ENCODE measurements at regions not wholly inside any gene's neighbourhood (a gene's known extent, or its start where the extent isn't known, plus 50 kb on each side); places are given as distances from the start of the nearest gene placed in this dataset.

DNA sequence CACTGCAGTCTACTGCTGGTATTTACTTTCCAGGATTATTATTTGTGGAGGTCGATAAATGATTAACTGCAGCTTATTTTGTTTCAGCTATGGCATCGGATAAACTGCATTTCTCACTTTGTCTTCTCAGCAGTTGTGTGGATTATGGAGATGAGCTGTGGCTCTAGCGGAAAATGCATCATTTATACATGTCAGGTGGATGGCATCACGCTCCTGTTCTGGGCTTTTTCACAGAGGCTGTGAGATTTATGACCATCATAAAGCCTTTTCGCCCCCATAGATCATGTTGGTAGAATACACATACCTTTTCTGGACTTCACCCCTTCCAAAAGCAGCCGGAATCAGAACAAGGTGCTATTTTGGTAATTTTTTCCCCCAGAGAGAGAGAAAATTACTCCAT is 118.8 kb upstream of the MAGEB18 start:
- Histone ChIP-seq H2BK15ac (ENCODE audit: low read length) (no peak overlapping the region), H3K14ac (ENCODE audit: insufficient read length) (no peak overlapping the region), H3K4me3 (ENCODE audit: extremely low read depth in 1 of 4, insufficient read depth in 2 of 4, low read depth in 3 of 4, low read length in 4 of 4) (no peak overlapping the region), H2BK120ac (replicated peaks; ENCODE audit: low read depth, low read length) (no peak overlapping the region), H3K23me2 (ENCODE audit: low read depth, low read length) (no peaks in the 10 kb centered on the region), H3K4me1 (replicated peaks in 1 of 4; ENCODE audit: control insufficient read depth in 3 of 4, insufficient read depth in 4 of 4, low read length in 3 of 4) (no peaks in the 10 kb centered on the region), H2BK20ac (ENCODE audit: low read length) (no peak overlapping the region), H3K23ac (ENCODE audit: insufficient read length) (no peak overlapping the region), H4K91ac (replicated peaks; ENCODE audit: insufficient read length, low read length) (no peak overlapping the region), H3K4me2 (ENCODE audit: insufficient read depth in 1 of 2, low read depth in 2 of 2, low read length in 2 of 2) (no peak overlapping the region), H3K18ac (ENCODE audit: extremely low read depth, low read length) (no peak overlapping the region), H4K8ac (ENCODE audit: extremely low read depth, insufficient read depth, low read length) (no peak overlapping the region), H2AK5ac (ENCODE audit: low read depth, low read length) (no peak overlapping the region), H2BK12ac (ENCODE audit: low read depth, low read length) (no peak overlapping the region), H4K20me1 (replicated peaks in 1 of 2; ENCODE audit: control insufficient read depth in 1 of 2, insufficient read depth in 2 of 2, low read length in 2 of 2) (no peaks in the 10 kb centered on the region), H3K56ac (replicated peaks; ENCODE audit: insufficient read length, low read depth, low read length) (no peak overlapping the region), H4K5ac (ENCODE audit: insufficient read length, low read depth, low read length) (no peak overlapping the region), H2BK5ac (ENCODE audit: low read depth, low read length) (no peak overlapping the region), H2AFZ (ENCODE audit: low read length) (no peak overlapping the region), H3K79me1 (ENCODE audit: low read depth, low read length) (no peaks in the 10 kb centered on the region), H3K79me2 (ENCODE audit: control insufficient read depth in 1 of 2, insufficient read depth in 2 of 2, low read length in 2 of 2) (no peaks in the 10 kb centered on the region), H3K27ac (ENCODE audit: low read depth, low read length) (no peak overlapping the region), H3K27me3 (replicated peaks in 1 of 4; ENCODE audit: control insufficient read depth in 3 of 4, extremely low read depth in 1 of 4, insufficient read depth in 3 of 4, low read length in 3 of 4) (no peaks in the 10 kb centered on the region), H3K9me3 (ENCODE audit: insufficient read depth in 2 of 2, low read depth in 1 of 2, low read length in 1 of 2) (no peaks in the 10 kb centered on the region), H3K4ac (replicated peaks; ENCODE audit: insufficient read length, low read depth, low read length) (no peak overlapping the region), H3K36me3 (ENCODE audit: control insufficient read depth in 2 of 4, insufficient read depth in 4 of 4, low read length in 3 of 4) (no peaks in the 10 kb centered on the region), H3K9ac (replicated peaks in 1 of 4; ENCODE audit: extremely low read depth in 1 of 4, low read depth in 3 of 4, low read length in 3 of 4) (no peak overlapping the region)
- DNase-seq (ENCODE audit: low read depth in 1 of 2, low spot score in 2 of 2) = no peak
- CTCF ChIA-PET (ENCODE audit: partially characterized antibody) = no interaction called here
- FAIRE-seq = no peak
- 91% methylated on average over 6 of the region's 6 CpGs; no CpG with 5 or more reads in 1 of the 2 experiments for WGBS, 2 experiments (ENCODE audit: extremely low coverage in 1 of 2, insufficient coverage in 1 of 2, insufficient read length in 1 of 2, insufficient replicate concordance in 2 of 2, low coverage in 1 of 2, low lambda C conversion rate in 2 of 2, missing lambda C conversion rate in 1 of 2)
- POLR2A ChIA-PET (ENCODE audit: partially characterized antibody) = no interaction called here
- TF ChIP-seq KDM5A (IDR thresholded peaks at IDR 0.05; ENCODE audit: low read length) = no peak
- TF ChIP-seq CREB1 (IDR thresholded peaks at IDR 0.05) = no peak
- TF ChIP-seq JUN (IDR thresholded peaks at IDR 0.05; ENCODE audit: low read depth, low read length) = no peak
- TF ChIP-seq, protein P1, sequence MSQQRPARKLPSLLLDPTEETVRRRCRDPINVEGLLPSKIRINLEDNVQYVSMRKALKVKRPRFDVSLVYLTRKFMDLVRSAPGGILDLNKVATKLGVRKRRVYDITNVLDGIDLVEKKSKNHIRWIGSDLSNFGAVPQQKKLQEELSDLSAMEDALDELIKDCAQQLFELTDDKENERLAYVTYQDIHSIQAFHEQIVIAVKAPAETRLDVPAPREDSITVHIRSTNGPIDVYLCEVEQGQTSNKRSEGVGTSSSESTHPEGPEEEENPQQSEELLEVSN (IDR thresholded peaks at IDR 0.05) = no peak
- TF ChIP-seq YY1 (IDR thresholded peaks at IDR 0.05; ENCODE audit: low read depth, low read length) = no peak
- TF ChIP-seq POU5F1 (IDR thresholded peaks at IDR 0.05; ENCODE audit: low read depth, low read length) = no peak
